ENCODE measurements at regions not wholly inside any gene's neighbourhood (a gene's known extent, or its start where the extent isn't known, plus 50 kb on each side); places are given as distances from the start of the nearest gene placed in this dataset.

- H3K27ac ChIP-seq (ENCODE audit: low read depth, low read length, poor library complexity, severe bottlenecking) = no peak overlapping the region
- H2AFZ ChIP-seq (ENCODE audit: low read length) = no peak overlapping the region
- no TSS peak for BruUV-seq (replicated peaks)
- intact Hi-C loops (cut with micrococcal nuclease; ENCODE audit: unreplicated experiment) = no loop called here
- H3K79me2 ChIP-seq (ENCODE audit: insufficient read depth, low read depth, low read length) = no peaks in the 10 kb centered on the region
- no peaks in the 10 kb centered on the region for H3K9me2 ChIP-seq (ENCODE audit: insufficient read depth, low read length)
- H3K4me1 ChIP-seq (ENCODE audit: insufficient read depth, low read length, poor library complexity, severe bottlenecking) = no peaks in the 10 kb centered on the region
- POLR2A ChIA-PET = interaction anchor here (0.7 kb wide), 1 partner anchor 453 kb away, joined by 3 read pairs; no protein-coding TSS in a partner anchor
- CTCF ChIA-PET (ENCODE audit: unreplicated experiment) = no interaction called here
- H4K20me1 ChIP-seq (ENCODE audit: insufficient read depth, low read length) = no peaks in the 10 kb centered on the region
- DNase-seq (ENCODE audit: low spot score) = no peak
- no peak overlapping the region for H3K4me3 ChIP-seq (ENCODE audit: low read depth, low read length, poor library complexity, severe bottlenecking)
- no peak for TF ChIP-seq EZH2phosphoT487 (IDR thresholded peaks at IDR 0.05; ENCODE audit: borderline replicate concordance, low read depth, low read length)
- TF ChIP-seq CTCF (conservative IDR thresholded peaks at IDR 0.05; ENCODE audit: low read length) = no peak
- H3K9me3 ChIP-seq (ENCODE audit: low read length) = no peaks in the 10 kb centered on the region
- no peaks in the 10 kb centered on the region for H3K36me3 ChIP-seq (ENCODE audit: insufficient read depth, low read length)
- H3K4me2 ChIP-seq (ENCODE audit: low read length) = no peak overlapping the region
Measured at GRCh38 chr9:11142965-11143738, 530.4 kb upstream of the PTPRD start.

- no peaks in the 10 kb centered on the region for H3K9me2 ChIP-seq (ENCODE audit: insufficient read depth, low read length)
- H3K79me2 ChIP-seq (ENCODE audit: insufficient read depth, low read depth, low read length) = no peaks in the 10 kb centered on the region
- CTCF ChIA-PET (ENCODE audit: unreplicated experiment) = no interaction called here
- H2AFZ ChIP-seq (ENCODE audit: low read length) = no peak overlapping the region
- BruUV-seq (replicated peaks) = no TSS peak
- TF ChIP-seq EZH2phosphoT487 (IDR thresholded peaks at IDR 0.05; ENCODE audit: borderline replicate concordance, low read depth, low read length) = no peak
- TF ChIP-seq CTCF (conservative IDR thresholded peaks at IDR 0.05; ENCODE audit: low read length) = no peak
- H3K36me3 ChIP-seq (ENCODE audit: insufficient read depth, low read length) = no peaks in the 10 kb centered on the region
- no peaks in the 10 kb centered on the region for H3K9me3 ChIP-seq (ENCODE audit: low read length)
- H3K4me3 ChIP-seq (ENCODE audit: low read depth, low read length, poor library complexity, severe bottlenecking) = no peak overlapping the region
- intact Hi-C loops (cut with micrococcal nuclease; ENCODE audit: unreplicated experiment) = no loop called here
- POLR2A ChIA-PET = no interaction called here
- DNase-seq (ENCODE audit: low spot score) = no peak
- H3K4me2 ChIP-seq (ENCODE audit: low read length) = no peak overlapping the region
- H3K27ac ChIP-seq (ENCODE audit: low read depth, low read length, poor library complexity, severe bottlenecking) = no peak overlapping the region
- H3K4me1 ChIP-seq (ENCODE audit: insufficient read depth, low read length, poor library complexity, severe bottlenecking) = no peaks in the 10 kb centered on the region
- H4K20me1 ChIP-seq (ENCODE audit: insufficient read depth, low read length) = no peaks in the 10 kb centered on the region
Measured at GRCh38 chr9:11144746-11145145, 531.9 kb upstream of the PTPRD start.

GRCh38 chr9:11148189-11148588 lies 535.4 kb upstream of the PTPRD start:
- CTCF ChIA-PET (ENCODE audit: unreplicated experiment) = no interaction called here
- intact Hi-C loops (cut with micrococcal nuclease; ENCODE audit: unreplicated experiment) = no loop called here

More at GRCh38 chr9:11148189-11148588, 535.4 kb upstream of the PTPRD start:
- Histone ChIP-seq H4K20me1 (ENCODE audit: insufficient read depth, low read length) (no peaks in the 10 kb centered on the region), H3K27ac (ENCODE audit: low read depth, low read length, poor library complexity, severe bottlenecking) (no peak overlapping the region), H3K9me3 (ENCODE audit: low read length) (no peaks in the 10 kb centered on the region), H3K4me2 (ENCODE audit: low read length) (no peak overlapping the region), H3K36me3 (ENCODE audit: insufficient read depth, low read length) (no peaks in the 10 kb centered on the region), H3K79me2 (ENCODE audit: insufficient read depth, low read depth, low read length) (no peaks in the 10 kb centered on the region), H3K4me1 (ENCODE audit: insufficient read depth, low read length, poor library complexity, severe bottlenecking) (no peaks in the 10 kb centered on the region), H3K9me2 (ENCODE audit: insufficient read depth, low read length) (no peaks in the 10 kb centered on the region), H3K4me3 (ENCODE audit: low read depth, low read length, poor library complexity, severe bottlenecking) (no peak overlapping the region), H2AFZ (ENCODE audit: low read length) (no peak overlapping the region)
- TF ChIP-seq EZH2phosphoT487 (IDR thresholded peaks at IDR 0.05; ENCODE audit: borderline replicate concordance, low read depth, low read length) (no peak), CTCF (conservative IDR thresholded peaks at IDR 0.05; ENCODE audit: low read length) (no peak)
- POLR2A ChIA-PET = interaction anchor here (0.6 to 0.8 kb wide), 2 partner anchors 8 to 566 kb away, joined by 3 read pairs; no protein-coding TSS in a partner anchor
- no peak for DNase-seq (ENCODE audit: low spot score)
- no TSS peak for BruUV-seq (replicated peaks)

All from OCI-LY7 (cell line).